Cardiac septum (tissue), 1 donor: ENCODE measurements at regions not wholly inside any gene's neighbourhood (a gene's known extent, or its start where the extent isn't known, plus 50 kb on each side); places are given as distances from the start of the nearest gene placed in this dataset.
"Not testable (repeated sequence)": the region's sequence is repeated elsewhere in the genome, so short reads cannot be mapped to it uniquely, and the experiment has no call there.

ENCODE experiments used
- DNase-seq: peaks from one replicate; pipeline ENCODE4 v3.0.0-alpha.2; 2020; ENCODE audit warnings: low spot score
- intact Hi-C: fragments of 100-400 bp; cut with DNase I; formaldehyde crosslinking; loops from one replicate; pipeline ENCODE4 v1.14.0; 2022
- donor health status: DM: no; HTN: no; CAD: no.

DNA sequence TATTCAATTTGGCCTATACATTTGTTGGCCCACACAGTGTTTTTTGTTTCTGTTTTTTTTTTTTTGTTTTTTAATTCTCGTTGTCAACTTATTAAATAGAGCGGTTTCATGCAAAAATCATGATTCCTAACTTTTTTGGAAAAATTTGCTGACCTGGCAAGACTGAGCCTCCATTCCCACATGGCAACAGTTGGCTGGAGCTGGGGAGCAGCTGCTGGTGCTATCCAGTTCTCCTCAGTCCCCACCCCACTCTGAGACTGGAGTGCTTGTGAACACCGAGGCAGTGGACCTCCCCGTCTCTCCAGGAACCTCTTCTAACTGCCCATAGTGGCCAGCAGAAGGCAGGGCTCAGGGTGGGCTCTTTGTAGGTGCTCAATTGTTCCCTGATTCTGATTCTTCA lies 95.7 kb upstream of the OTUD4 start:
- DNase-seq: no peak
- intact Hi-C loops: no loop called here

DNA sequence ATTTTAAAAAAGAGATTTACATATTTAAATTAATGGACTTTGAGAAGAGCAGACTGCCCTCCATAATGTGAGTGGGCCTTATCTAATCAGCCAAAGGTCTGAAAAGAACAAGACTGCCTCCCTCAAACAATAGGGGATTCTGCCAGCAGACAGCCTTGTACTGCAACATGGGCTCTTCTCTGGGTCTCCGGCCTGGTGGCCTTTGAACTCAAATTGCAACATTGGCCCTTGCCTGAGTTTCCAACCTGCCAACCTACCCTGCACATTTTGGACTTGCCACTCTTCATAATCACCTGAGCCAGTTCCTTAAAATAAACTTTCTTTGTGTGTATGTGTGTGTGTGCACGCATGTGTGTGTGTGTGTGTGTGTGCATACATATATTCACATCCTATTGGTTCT lies 90.8 kb upstream of the OTUD4 start:
- intact Hi-C loops: no loop called here
- DNase-seq: no peak

GRCh38 chr4:145266881-145267280 lies 86.5 kb upstream of the OTUD4 start:
- intact Hi-C loops: no loop called here
- DNase-seq: no peak

GRCh38 chr4:145260091-145260490 lies 79.7 kb upstream of the OTUD4 start:
- no peak for DNase-seq
- intact Hi-C loops: no loop called here

GRCh38 chr4:145255311-145255710 lies 74.9 kb upstream of the OTUD4 start:
- DNase-seq, intact Hi-C loops: not testable (repeated sequence)

GRCh38 chr4:145252190-145252589 lies 71.8 kb upstream of the OTUD4 start:
- intact Hi-C loops: no loop called here
- DNase-seq: no peak

DNA sequence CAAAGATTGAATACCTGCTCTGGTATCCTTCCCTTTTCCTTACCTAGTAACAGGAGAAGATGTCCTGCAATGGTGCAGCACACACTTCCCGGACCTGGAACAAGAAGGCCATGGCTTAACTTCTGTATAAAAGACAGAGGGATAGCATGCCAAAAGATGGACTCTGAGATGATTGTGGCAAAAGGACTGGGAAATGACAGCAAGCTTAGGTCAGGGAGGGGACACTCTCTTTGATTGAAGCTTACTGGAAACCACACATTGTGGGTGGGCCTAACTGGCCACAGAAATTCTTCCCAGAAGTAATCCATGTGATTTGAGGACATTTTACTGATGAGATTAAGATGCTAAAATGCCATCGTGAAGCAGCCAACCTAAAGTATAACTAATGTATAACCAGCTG lies 71.0 kb upstream of the OTUD4 start:
- DNase-seq: no peak
- intact Hi-C loops: no loop called here

GRCh38 chr4:145248971-145249370 lies 68.6 kb upstream of the OTUD4 start:
- no peak for DNase-seq
- intact Hi-C loops: no loop called here

GRCh38 chr4:145248502-145248901 lies 68.1 kb upstream of the OTUD4 start:
- intact Hi-C loops: no loop called here

GRCh38 chr4:145234091-145234706 lies 53.8 kb upstream of the OTUD4 start:
- no peak for DNase-seq
- intact Hi-C loops: loop anchor here (2.0 to 10.0 kb wide), 3 partner anchors 251 to 375 kb away; partner anchors contain the start of gene SMAD1

More at GRCh38 chr4:145248502-145248901, 68.1 kb upstream of the OTUD4 start:
- DNase-seq: no peak

DNA sequence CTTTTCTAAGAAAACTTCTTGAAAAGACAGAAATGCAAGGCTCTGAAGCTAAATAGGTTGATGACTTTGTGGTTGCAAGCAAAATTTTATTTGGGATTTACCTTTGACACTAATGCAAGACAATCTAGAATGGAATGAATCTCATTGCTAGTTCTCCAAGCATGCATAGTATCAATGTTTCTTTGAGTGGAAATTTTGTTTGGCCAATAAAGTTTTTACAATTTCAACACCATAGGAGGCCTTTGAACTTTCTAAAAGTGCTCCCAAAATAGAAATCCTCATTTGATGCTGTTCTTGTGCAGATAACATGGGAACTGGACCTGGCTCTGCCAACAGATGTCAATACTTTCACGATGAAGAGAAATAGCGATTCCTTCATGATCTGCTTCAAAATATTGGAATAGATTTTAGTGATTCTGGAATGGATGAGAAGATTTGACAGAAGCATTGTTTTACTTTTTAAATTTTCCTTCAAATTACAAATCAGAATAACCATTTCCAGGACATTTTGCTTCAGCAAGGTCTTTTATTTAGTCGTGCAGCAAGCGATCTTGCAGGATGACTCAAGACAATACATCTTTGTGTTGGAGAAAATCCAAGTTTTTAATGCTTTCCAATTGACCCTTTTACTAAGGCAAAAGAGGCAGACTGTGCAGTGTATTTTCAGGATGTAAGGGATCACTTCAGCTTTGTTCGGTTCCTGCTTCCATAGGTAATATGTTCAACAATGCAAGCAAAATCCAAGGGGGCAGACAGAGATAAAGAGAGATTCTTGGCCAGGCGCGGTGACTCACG lies 51.7 kb upstream of the OTUD4 start:
- intact Hi-C loops: loop anchor here (10.0 kb wide), 1 partner anchor 253 kb away; the partner anchor contains the start of gene SMAD1
- DNase-seq: no peak

GRCh38 chr4:145230726-145231125 lies 50.3 kb upstream of the OTUD4 start:
- intact Hi-C loops: loop anchor here (10.0 kb wide), 1 partner anchor 254 kb away; the partner anchor contains the start of gene SMAD1
- DNase-seq: no peak
